ENCODE measurements at regions not wholly inside any gene's neighbourhood (a gene's known extent, or its start where the extent isn't known, plus 50 kb on each side); places are given as distances from the start of the nearest gene placed in this dataset.
"Not testable (repeated sequence)": the region's sequence is repeated elsewhere in the genome, so short reads cannot be mapped to it uniquely, and the experiment has no call there.

DNA sequence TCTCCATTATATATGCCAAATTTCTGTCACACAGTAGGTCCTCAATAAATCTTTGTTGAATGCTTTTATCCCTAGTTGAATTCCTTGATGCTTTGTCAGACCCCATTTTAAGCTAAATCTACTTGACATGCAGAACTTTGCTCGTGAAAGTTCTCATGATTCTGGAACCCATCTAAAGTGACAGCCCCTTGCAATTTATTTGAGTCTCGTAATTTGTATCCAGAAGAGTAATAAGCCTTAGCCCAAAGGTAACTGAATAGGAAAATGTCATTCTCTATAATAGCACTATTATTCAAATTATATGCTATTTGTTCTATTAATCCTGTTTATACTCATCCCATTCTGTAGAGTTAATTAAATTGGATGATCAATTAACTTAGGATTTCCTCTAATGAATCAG is 466.6 kb upstream of the OLFM3 start:
- H3K4me3 ChIP-seq (ENCODE audit: low read length): no peak overlapping the region
- no peak for TF ChIP-seq EZH2phosphoT487 (IDR thresholded peaks at IDR 0.05; ENCODE audit: borderline replicate concordance, low read length)
- no peak for TF ChIP-seq EZH2 (IDR thresholded peaks at IDR 0.05; ENCODE audit: low read length, unreplicated experiment)
- TF ChIP-seq, protein P1, sequence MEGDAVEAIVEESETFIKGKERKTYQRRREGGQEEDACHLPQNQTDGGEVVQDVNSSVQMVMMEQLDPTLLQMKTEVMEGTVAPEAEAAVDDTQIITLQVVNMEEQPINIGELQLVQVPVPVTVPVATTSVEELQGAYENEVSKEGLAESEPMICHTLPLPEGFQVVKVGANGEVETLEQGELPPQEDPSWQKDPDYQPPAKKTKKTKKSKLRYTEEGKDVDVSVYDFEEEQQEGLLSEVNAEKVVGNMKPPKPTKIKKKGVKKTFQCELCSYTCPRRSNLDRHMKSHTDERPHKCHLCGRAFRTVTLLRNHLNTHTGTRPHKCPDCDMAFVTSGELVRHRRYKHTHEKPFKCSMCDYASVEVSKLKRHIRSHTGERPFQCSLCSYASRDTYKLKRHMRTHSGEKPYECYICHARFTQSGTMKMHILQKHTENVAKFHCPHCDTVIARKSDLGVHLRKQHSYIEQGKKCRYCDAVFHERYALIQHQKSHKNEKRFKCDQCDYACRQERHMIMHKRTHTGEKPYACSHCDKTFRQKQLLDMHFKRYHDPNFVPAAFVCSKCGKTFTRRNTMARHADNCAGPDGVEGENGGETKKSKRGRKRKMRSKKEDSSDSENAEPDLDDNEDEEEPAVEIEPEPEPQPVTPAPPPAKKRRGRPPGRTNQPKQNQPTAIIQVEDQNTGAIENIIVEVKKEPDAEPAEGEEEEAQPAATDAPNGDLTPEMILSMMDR (conservative IDR thresholded peaks at IDR 0.05; ENCODE audit: low read depth, low read length): no peak
- no peak for ATAC-seq
- no peaks in the 10 kb centered on the region for H3K79me2 ChIP-seq (ENCODE audit: low read length)
- no peak overlapping the region for H2AFZ ChIP-seq (ENCODE audit: low read length)
- no peaks in the 10 kb centered on the region for H3K9me3 ChIP-seq (ENCODE audit: low read length)
- no peaks in the 10 kb centered on the region for H4K20me1 ChIP-seq (ENCODE audit: low read length)
- DNase-seq: no peak
- no TSS peak for BruUV-seq (replicated peaks)
- no peaks in the 10 kb centered on the region for H3K36me3 ChIP-seq (ENCODE audit: low read depth, low read length)
- POLR2A ChIA-PET (ENCODE audit: unreplicated experiment): no interaction called here
- H3K9me2 ChIP-seq (replicated peaks; ENCODE audit: low read length): no peaks in the 10 kb centered on the region
- no peak overlapping the region for H3K27ac ChIP-seq (ENCODE audit: low read length)
- no peak overlapping the region for H3K9ac ChIP-seq (ENCODE audit: low read length)
- CTCF ChIA-PET: no interaction called here
- H3K4me2 ChIP-seq (ENCODE audit: low read length): no peak overlapping the region
- no peaks in the 10 kb centered on the region for H3K4me1 ChIP-seq (ENCODE audit: insufficient read depth, low read length)
- intact Hi-C loops (cut with micrococcal nuclease): no loop called here
- H3F3A ChIP-seq (ENCODE audit: low read length, unreplicated experiment): no peaks in the 10 kb centered on the region
- no peaks in the 10 kb centered on the region for H3K27me3 ChIP-seq (ENCODE audit: low read length)

DNA sequence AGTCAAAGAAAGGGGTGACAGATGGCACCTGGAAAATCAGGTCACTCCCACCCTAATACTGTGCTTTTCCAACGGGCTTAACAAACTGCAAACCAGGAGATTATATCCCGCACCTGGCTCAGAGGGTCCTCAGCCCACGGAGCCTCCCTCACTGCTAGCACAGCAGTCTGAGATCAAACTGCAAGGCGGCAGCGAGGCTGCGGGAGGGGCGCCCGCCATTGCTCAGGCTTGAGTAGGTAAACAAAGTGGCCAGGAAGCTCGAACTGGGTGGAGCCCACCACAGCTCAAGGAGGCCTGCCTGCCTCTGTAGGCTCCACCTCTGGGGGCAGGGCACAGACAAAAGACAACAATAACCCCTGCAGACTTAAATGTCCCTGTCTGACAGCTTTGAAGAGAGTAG is 445.6 kb upstream of the OLFM3 start:
- H2AFZ ChIP-seq (ENCODE audit: low read length); CTCF ChIA-PET; H3K27me3 ChIP-seq (ENCODE audit: low read length); H3K4me2 ChIP-seq (ENCODE audit: low read length); POLR2A ChIA-PET (ENCODE audit: unreplicated experiment); intact Hi-C loops (cut with micrococcal nuclease); H3K27ac ChIP-seq (ENCODE audit: low read length); BruUV-seq (replicated peaks); H3K4me3 ChIP-seq (ENCODE audit: low read length); H3K9ac ChIP-seq (ENCODE audit: low read length); H3K9me3 ChIP-seq (ENCODE audit: low read length); H4K20me1 ChIP-seq (ENCODE audit: low read length); H3K79me2 ChIP-seq (ENCODE audit: low read length); H3K36me3 ChIP-seq (ENCODE audit: low read depth, low read length); H3K4me1 ChIP-seq (ENCODE audit: insufficient read depth, low read length); H3K9me2 ChIP-seq (replicated peaks; ENCODE audit: low read length); H3F3A ChIP-seq (ENCODE audit: low read length, unreplicated experiment); DNase-seq; ATAC-seq: not testable (repeated sequence)

DNA sequence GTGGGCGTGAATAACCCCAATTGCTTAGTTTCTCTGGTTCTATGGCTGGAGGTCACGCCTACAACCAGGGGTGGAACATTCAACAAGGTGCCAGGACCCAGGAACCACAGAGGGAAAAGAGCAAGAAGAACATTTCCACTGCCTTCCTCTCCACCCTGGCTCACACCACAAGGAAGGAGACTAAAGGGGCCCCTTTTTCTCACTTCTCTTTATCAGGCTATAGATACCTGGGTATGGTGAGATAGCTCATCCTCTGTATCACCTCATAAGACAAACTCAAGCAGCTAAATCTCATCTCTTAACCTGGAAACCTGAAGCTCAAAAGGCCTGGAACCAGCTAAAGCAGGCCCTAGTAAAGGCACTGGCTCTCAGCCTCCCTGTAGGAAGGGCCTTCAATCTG is 438.8 kb upstream of the OLFM3 start:
- ChIA-PET CTCF (no interaction called here), POLR2A (ENCODE audit: unreplicated experiment) (no interaction called here)
- ATAC-seq (no peak), DNase-seq (no peak)
- TF ChIP-seq EZH2phosphoT487 (IDR thresholded peaks at IDR 0.05; ENCODE audit: borderline replicate concordance, low read length) (no peak), EZH2 (IDR thresholded peaks at IDR 0.05; ENCODE audit: low read length, unreplicated experiment) (no peak)
- TF ChIP-seq, protein P1 (conservative IDR thresholded peaks at IDR 0.05; ENCODE audit: low read depth, low read length): no peak
- Histone ChIP-seq H3F3A (ENCODE audit: low read length, unreplicated experiment) (no peaks in the 10 kb centered on the region), H3K79me2 (ENCODE audit: low read length) (no peaks in the 10 kb centered on the region), H3K4me3 (ENCODE audit: low read length) (no peak overlapping the region), H3K9me2 (replicated peaks; ENCODE audit: low read length) (no peaks in the 10 kb centered on the region), H3K9ac (ENCODE audit: low read length) (no peak overlapping the region), H3K27me3 (ENCODE audit: low read length) (no peaks in the 10 kb centered on the region; the same call in 1 of the 2 replicates), H3K36me3 (ENCODE audit: low read depth, low read length) (no peaks in the 10 kb centered on the region), H3K9me3 (ENCODE audit: low read length) (no peaks in the 10 kb centered on the region), H4K20me1 (ENCODE audit: low read length) (no peaks in the 10 kb centered on the region), H3K4me2 (ENCODE audit: low read length) (no peak overlapping the region), H3K4me1 (ENCODE audit: insufficient read depth, low read length) (no peaks in the 10 kb centered on the region), H3K27ac (ENCODE audit: low read length) (no peak overlapping the region), H2AFZ (ENCODE audit: low read length) (no peak overlapping the region)
- intact Hi-C loops (cut with micrococcal nuclease): no loop called here
- no TSS peak for BruUV-seq (replicated peaks)

All from PC-3 (cell line).